Gastrocnemius medialis (tissue), 4 donors: ENCODE measurements at regions not wholly inside any gene's neighbourhood (a gene's known extent, or its start where the extent isn't known, plus 50 kb on each side); places are given as distances from the start of the nearest gene placed in this dataset.

Experiments
- ATAC-seq, 2 donors: fragments of 150-250 bp; one replicate each; pipeline ENCODE4 v1.9.1; 2016
- DNase-seq, 2 donors: peaks; one replicate each; pipeline ENCODE4 v3.0.0-alpha.2; 2019
- H3K27ac ChIP-seq, 4 donors: fragments of 200-600 bp; sonication (generic); 1 replicate in 1 of 4; 2 replicates in 3 of 4; pipeline ENCODE4 v1.5.1; 2016 to 2018; ENCODE audit warnings: mild to moderate bottlenecking in 2 of 4, moderate library complexity in 1 of 4
- H3K27me3 ChIP-seq, 3 donors: fragments of 200-600 bp; sonication (generic) in 2 of 3; 1 replicate in 1 of 3; 2 replicates in 2 of 3; pipeline versions ENCODE4 v1.5.1 to v1.6.0; 2016 to 2019; ENCODE audit warnings: mild to moderate bottlenecking in 1 of 3, moderate library complexity in 1 of 3
- H3K36me3 ChIP-seq, 2 donors: fragments of 200-600 bp; sonication (generic) in 1 of 2; one replicate each; pipeline ENCODE4 v1.5.1; 2017 to 2018
- H3K4me1 ChIP-seq, 2 donors: fragments of 200-600 bp; sonication (generic) in 1 of 2; one replicate each; pipeline ENCODE4 v1.5.1; 2016 to 2017; ENCODE audit warnings: mild to moderate bottlenecking in 2 of 2
- H3K4me3 ChIP-seq, 4 donors: fragments of 200-600 bp; sonication (generic) in 3 of 4; 1 replicate in 1 of 4; 2 replicates in 3 of 4; pipeline ENCODE4 v1.5.1; 2016 to 2019; ENCODE audit warnings: mild to moderate bottlenecking in 2 of 4
- H3K9me3 ChIP-seq, 3 donors: fragments of 200-600 bp; sonication (generic) in 2 of 3; 1 replicate in 1 of 3; 2 replicates in 2 of 3; pipeline ENCODE4 v1.5.1; 2016 to 2019
- POLR2A ChIP-seq, 2 donors: fragments of 450-650 bp; IDR thresholded peaks; one replicate each; pipeline ENCODE4 v1.6.1; 2017; ENCODE audit warnings: antibody characterized with exemption in 2 of 2, mild to moderate bottlenecking in 2 of 2, moderate library complexity in 2 of 2
- in situ Hi-C, 4 donors: fragments of 200-750 bp; cut with MboI; loops; one replicate each; pipeline versions ENCODE4 v1.15.0 to v1.8.0; 2017; ENCODE audit warnings: low sequenced_read_pairs in 4 of 4
- intact Hi-C: fragments of 100-400 bp; cut with DNase I; formaldehyde crosslinking; loops from one replicate; pipeline ENCODE4 v1.15.1; 2023; ENCODE audit warnings: low total_unique reads
- TF ChIP-seq, protein P1 (sequence below), 5 experiments: fragments of 450-650 bp in 3 of 5; fragments of 200-600 bp in 2 of 5; sonication (generic) in 2 of 5; IDR thresholded peaks in 4 of 5; conservative IDR thresholded peaks in 1 of 5; 1 replicate in 4 of 5; 2 replicates in 1 of 5; pipeline ENCODE4 v1.5.1; 2016 to 2019; ENCODE audit warnings: antibody characterized with exemption in 5 of 5, mild to moderate bottlenecking in 3 of 5, moderate library complexity in 3 of 5

DNA sequence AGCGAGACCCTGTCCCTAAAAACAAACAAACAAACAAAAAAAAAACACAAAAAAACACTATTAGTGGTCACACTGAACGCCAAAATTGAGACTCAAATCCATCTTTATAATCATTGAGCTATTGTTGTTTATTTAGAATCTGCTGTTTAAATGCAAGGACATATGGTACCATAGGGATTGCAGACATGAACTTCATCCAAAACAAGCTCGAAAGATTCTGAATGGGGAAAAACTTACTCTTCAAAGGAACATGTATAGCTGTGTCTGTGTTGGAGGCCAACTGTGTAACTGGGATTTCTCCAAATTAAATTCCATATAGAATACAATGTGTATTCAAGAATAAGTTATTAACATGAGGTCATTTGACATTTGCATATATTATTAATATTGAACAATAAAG is 74.7 kb upstream of the GPR158 start:
- no peak for TF ChIP-seq POLR2A (IDR thresholded peaks at IDR 0.05)
- TF ChIP-seq, protein P1, sequence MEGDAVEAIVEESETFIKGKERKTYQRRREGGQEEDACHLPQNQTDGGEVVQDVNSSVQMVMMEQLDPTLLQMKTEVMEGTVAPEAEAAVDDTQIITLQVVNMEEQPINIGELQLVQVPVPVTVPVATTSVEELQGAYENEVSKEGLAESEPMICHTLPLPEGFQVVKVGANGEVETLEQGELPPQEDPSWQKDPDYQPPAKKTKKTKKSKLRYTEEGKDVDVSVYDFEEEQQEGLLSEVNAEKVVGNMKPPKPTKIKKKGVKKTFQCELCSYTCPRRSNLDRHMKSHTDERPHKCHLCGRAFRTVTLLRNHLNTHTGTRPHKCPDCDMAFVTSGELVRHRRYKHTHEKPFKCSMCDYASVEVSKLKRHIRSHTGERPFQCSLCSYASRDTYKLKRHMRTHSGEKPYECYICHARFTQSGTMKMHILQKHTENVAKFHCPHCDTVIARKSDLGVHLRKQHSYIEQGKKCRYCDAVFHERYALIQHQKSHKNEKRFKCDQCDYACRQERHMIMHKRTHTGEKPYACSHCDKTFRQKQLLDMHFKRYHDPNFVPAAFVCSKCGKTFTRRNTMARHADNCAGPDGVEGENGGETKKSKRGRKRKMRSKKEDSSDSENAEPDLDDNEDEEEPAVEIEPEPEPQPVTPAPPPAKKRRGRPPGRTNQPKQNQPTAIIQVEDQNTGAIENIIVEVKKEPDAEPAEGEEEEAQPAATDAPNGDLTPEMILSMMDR (IDR thresholded peaks at IDR 0.05 in 4 of 5, conservative IDR thresholded peaks at IDR 0.05 in 1 of 5), result no peak
- no peaks in the 10 kb centered on the region for H3K4me1 ChIP-seq
- H3K9me3 ChIP-seq, result no peaks in the 10 kb centered on the region
- ATAC-seq (no peak), DNase-seq (no peak)
- H3K4me3 ChIP-seq, result no peak overlapping the region
- no peaks in the 10 kb centered on the region for H3K27me3 ChIP-seq
- no peaks in the 10 kb centered on the region for H3K36me3 ChIP-seq
- intact Hi-C loops (no loop called here), in situ Hi-C loops (loop anchor here in 3 of 4 donors (25.0 kb wide), 2 partner anchors 587 to 612 kb away; no protein-coding TSS in a partner anchor)
- H3K27ac ChIP-seq, result no peak overlapping the region

DNA sequence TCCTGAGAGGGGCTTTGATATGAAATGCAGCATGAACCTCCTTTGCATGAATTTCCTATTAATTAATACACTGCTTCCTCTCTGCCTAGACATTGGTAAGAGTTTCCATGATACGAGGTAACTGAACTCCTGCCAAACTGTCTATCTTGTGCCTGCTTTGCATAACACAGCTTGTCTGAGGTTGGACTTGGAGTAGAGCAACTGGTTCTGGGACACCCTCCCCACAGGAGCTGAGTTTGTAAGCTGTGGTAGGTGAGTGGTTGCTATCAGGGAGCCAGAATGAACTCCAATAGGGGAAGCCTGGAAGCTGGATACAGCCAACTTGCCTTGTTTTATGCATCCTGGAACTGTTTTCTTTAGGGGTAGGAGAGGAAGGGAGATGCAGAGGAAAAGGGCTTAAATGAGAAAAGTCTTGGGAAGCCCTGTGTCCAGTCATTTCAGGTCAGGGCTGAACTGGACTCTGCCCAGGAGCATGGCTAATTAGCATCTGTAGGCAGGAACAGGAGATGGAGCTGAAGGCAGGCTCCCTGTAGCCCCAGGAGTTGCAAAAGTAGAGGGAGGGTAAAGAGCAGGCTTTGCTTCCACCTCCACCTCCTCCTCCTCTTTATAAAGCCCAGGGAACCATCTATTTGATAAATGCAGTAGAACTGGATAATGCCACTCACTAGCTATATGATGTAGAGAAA is 73.2 kb upstream of the GPR158 start:
- H3K27ac ChIP-seq, result no peak overlapping the region
- H3K4me1 ChIP-seq, result no peaks in the 10 kb centered on the region
- DNase-seq (no peak), ATAC-seq (no peak)
- no peaks in the 10 kb centered on the region for H3K9me3 ChIP-seq
- H3K27me3 ChIP-seq, result no peaks in the 10 kb centered on the region
- TF ChIP-seq, protein P1 (IDR thresholded peaks at IDR 0.05 in 4 of 5, conservative IDR thresholded peaks at IDR 0.05 in 1 of 5), result no peak
- TF ChIP-seq POLR2A (IDR thresholded peaks at IDR 0.05), result no peak
- intact Hi-C loops, result no loop called here
- in situ Hi-C loops, result loop anchor here in 3 of 4 donors (25.0 kb wide), 2 partner anchors 586 to 611 kb away; no protein-coding TSS in a partner anchor
- no peak overlapping the region for H3K4me3 ChIP-seq
- H3K36me3 ChIP-seq, result no peaks in the 10 kb centered on the region

DNA sequence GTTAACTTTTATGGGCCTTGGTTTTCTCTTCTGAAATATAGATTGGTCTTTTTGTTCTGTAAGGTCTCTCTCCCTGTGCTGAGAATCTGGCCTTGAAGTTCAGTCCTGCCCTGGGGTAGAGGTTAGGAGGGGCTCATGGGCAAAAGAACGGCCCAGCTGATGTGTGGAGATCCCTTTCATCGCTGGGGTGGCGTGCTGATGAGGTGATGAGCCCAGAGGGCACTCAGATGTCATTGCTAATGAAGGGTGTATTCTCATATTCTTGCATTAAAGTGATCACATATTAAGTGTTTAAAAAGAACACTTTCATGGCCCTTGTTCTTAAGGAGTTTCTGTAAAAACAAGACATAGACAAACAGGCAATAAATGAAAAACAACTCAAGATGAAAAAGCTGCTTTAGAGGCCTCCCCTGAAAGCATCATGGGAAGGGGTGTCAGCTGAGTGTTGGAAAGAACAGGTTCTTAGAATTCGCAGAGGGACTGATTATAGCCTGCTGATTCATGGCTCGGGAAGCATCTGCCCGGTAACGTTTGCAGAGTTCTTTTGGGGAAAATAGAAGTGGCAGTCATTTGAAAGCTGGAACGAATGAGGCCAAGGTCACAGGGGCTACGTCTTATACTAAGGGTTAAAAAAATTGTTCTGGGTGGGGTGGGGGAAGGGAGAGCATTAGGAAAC is 72.5 kb upstream of the GPR158 start:
- Histone ChIP-seq H3K4me1 (no peaks in the 10 kb centered on the region), H3K36me3 (no peaks in the 10 kb centered on the region), H3K9me3 (no peaks in the 10 kb centered on the region), H3K27ac (no peak overlapping the region), H3K27me3 (no peaks in the 10 kb centered on the region), H3K4me3 (no peak overlapping the region)
- in situ Hi-C loops, result loop anchor here in 3 of 4 donors (25.0 kb wide), 2 partner anchors 585 to 610 kb away; no protein-coding TSS in a partner anchor
- TF ChIP-seq, protein P1 (IDR thresholded peaks at IDR 0.05 in 4 of 5, conservative IDR thresholded peaks at IDR 0.05 in 1 of 5), result no peak
- no peak for TF ChIP-seq POLR2A (IDR thresholded peaks at IDR 0.05)
- ATAC-seq, result no peak
- no peak for DNase-seq
- intact Hi-C loops, result no loop called here

DNA sequence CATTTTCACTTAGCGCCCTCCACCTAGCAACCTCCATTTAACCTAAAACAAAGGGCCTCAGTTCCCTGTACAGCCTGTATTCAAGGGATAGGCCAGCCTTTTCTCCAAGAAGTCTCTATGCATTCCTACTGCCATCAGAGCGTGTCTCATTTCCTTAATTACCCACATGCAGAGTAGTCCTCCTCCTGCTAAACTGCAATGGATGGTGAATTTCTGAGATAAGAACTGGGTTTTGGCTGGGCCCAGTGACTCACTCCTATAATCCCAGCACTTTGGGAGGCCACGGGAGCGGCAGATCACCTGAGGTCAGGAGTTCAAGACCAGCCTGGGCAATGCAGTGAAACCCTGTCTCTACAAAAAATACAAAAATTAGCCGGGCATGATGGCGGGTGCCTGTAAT is 71.1 kb upstream of the GPR158 start:
- Histone ChIP-seq H3K4me1 (no peaks in the 10 kb centered on the region), H3K27ac (no peak overlapping the region), H3K9me3 (no peaks in the 10 kb centered on the region), H3K27me3 (no peaks in the 10 kb centered on the region), H3K36me3 (no peaks in the 10 kb centered on the region), H3K4me3 (no peak overlapping the region)
- TF ChIP-seq, protein P1 (IDR thresholded peaks at IDR 0.05 in 4 of 5, conservative IDR thresholded peaks at IDR 0.05 in 1 of 5), result no peak
- no peak for TF ChIP-seq POLR2A (IDR thresholded peaks at IDR 0.05)
- DNase-seq (no peak), ATAC-seq (no peak)
- in situ Hi-C loops (loop anchor here in 3 of 4 donors (25.0 kb wide), 2 partner anchors 584 to 609 kb away; no protein-coding TSS in a partner anchor), intact Hi-C loops (no loop called here)
